ENCODE measurements at regions not wholly inside any gene's neighbourhood (a gene's known extent, or its start where the extent isn't known, plus 50 kb on each side); places are given as distances from the start of the nearest gene placed in this dataset.

DNA sequence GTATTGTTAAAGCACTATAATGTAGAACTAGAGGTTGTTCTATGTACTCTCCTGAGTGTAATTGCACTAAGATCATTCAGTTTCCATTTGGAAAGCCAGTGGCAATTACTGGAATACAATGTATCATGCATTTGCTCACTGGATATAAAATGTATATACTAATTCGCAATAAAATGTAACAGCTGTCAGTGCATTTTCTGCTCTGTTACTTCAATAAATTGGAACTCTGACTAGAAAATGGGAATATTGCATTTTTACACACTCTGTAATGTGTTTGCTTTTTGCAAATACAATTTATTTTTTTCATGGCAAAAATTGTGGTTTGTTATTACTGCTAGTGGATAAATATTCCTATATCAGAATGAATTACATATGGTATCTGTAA lies 893.8 kb upstream of the POU3F3 start:
- Histone ChIP-seq H3K27ac (ENCODE audit: low read depth, low read length) (no peak overlapping the region), H2BK120ac (replicated peaks; ENCODE audit: low read depth, low read length) (no peak overlapping the region), H4K91ac (replicated peaks; ENCODE audit: insufficient read length, low read length) (no peak overlapping the region), H3K9me3 (ENCODE audit: insufficient read depth in 2 of 2, low read depth in 1 of 2, low read length in 1 of 2) (no peaks in the 10 kb centered on the region), H3K4me1 (replicated peaks in 1 of 4; ENCODE audit: control insufficient read depth in 3 of 4, insufficient read depth in 4 of 4, low read length in 3 of 4) (no peaks in the 10 kb centered on the region), H3K9ac (replicated peaks in 1 of 4; ENCODE audit: extremely low read depth in 1 of 4, low read depth in 3 of 4, low read length in 3 of 4) (no peak overlapping the region), H3K4me2 (ENCODE audit: insufficient read depth in 1 of 2, low read depth in 2 of 2, low read length in 2 of 2) (no peak overlapping the region), H2BK12ac (ENCODE audit: low read depth, low read length) (no peak overlapping the region), H3K79me1 (ENCODE audit: low read depth, low read length) (no peaks in the 10 kb centered on the region), H4K8ac (ENCODE audit: extremely low read depth, insufficient read depth, low read length) (no peak overlapping the region), H2BK15ac (ENCODE audit: low read length) (no peak overlapping the region), H3K56ac (replicated peaks; ENCODE audit: insufficient read length, low read depth, low read length) (no peak overlapping the region), H3K23me2 (ENCODE audit: low read depth, low read length) (no peaks in the 10 kb centered on the region), H2AK5ac (ENCODE audit: low read depth, low read length) (no peak overlapping the region), H2AFZ (ENCODE audit: low read length) (no peak overlapping the region), H3K27me3 (replicated peaks in 1 of 4; ENCODE audit: control insufficient read depth in 3 of 4, extremely low read depth in 1 of 4, insufficient read depth in 3 of 4, low read length in 3 of 4) (no peaks in the 10 kb centered on the region), H3K14ac (ENCODE audit: insufficient read length) (no peak overlapping the region), H3K36me3 (ENCODE audit: control insufficient read depth in 2 of 4, insufficient read depth in 4 of 4, low read length in 3 of 4) (no peaks in the 10 kb centered on the region), H2BK5ac (ENCODE audit: low read depth, low read length) (no peak overlapping the region), H4K20me1 (replicated peaks in 1 of 2; ENCODE audit: control insufficient read depth in 1 of 2, insufficient read depth in 2 of 2, low read length in 2 of 2) (no peaks in the 10 kb centered on the region), H3K18ac (ENCODE audit: extremely low read depth, low read length) (no peak overlapping the region), H2BK20ac (ENCODE audit: low read length) (no peak overlapping the region), H3K23ac (ENCODE audit: insufficient read length) (no peak overlapping the region), H3K4ac (replicated peaks; ENCODE audit: insufficient read length, low read depth, low read length) (no peak overlapping the region), H3K79me2 (ENCODE audit: control insufficient read depth in 1 of 2, insufficient read depth in 2 of 2, low read length in 2 of 2) (no peaks in the 10 kb centered on the region), H3K4me3 (ENCODE audit: extremely low read depth in 1 of 4, insufficient read depth in 2 of 4, low read depth in 3 of 4, low read length in 4 of 4) (no peak overlapping the region), H4K5ac (ENCODE audit: insufficient read length, low read depth, low read length) (no peak overlapping the region)
- WGBS, 2 experiments (ENCODE audit: extremely low coverage in 1 of 2, insufficient coverage in 1 of 2, insufficient read length in 1 of 2, insufficient replicate concordance in 2 of 2, low coverage in 1 of 2, low lambda C conversion rate in 2 of 2, missing lambda C conversion rate in 1 of 2), result 100% methylated on average over 1 of the region's 1 CpG; no CpG with 5 or more reads in 1 of the 2 experiments
- ChIA-PET POLR2A (ENCODE audit: partially characterized antibody) (no interaction called here), CTCF (ENCODE audit: partially characterized antibody) (interaction anchor here (0.8 to 3.3 kb wide), 9 partner anchors 24 to 985 kb away, joined by 3 to 10 read pairs (median 4); no protein-coding TSS in a partner anchor)
- no peak for DNase-seq (ENCODE audit: low read depth in 1 of 2, low spot score in 2 of 2)
- FAIRE-seq, result no peak
- TF ChIP-seq, protein P1, sequence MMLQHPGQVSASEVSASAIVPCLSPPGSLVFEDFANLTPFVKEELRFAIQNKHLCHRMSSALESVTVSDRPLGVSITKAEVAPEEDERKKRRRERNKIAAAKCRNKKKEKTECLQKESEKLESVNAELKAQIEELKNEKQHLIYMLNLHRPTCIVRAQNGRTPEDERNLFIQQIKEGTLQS (IDR thresholded peaks at IDR 0.05; ENCODE audit: insufficient read depth, low read depth, low read length), result no peak
- TF ChIP-seq BACH1 (IDR thresholded peaks at IDR 0.05; ENCODE audit: low read length), result no peak

Measured in H1 (cell line).